IPS DF 6.9 (cell line): ENCODE measurements at regions not wholly inside any gene's neighbourhood (a gene's known extent, or its start where the extent isn't known, plus 50 kb on each side); places are given as distances from the start of the nearest gene placed in this dataset.
"Not testable (repeated sequence)": the region's sequence is repeated elsewhere in the genome, so short reads cannot be mapped to it uniquely, and the experiment has no call there.

Source experiments
- DNase-seq: peaks from one replicate; pipeline ENCODE4 v3.0.0-alpha.2; 2013; ENCODE audit warnings: low read depth, low spot score
- H3K27ac ChIP-seq: one replicate; pipeline ENCODE4 v1.5.1; 2013; ENCODE audit warnings: low read length, control low read depth
- H3K27me3 ChIP-seq: 2 replicates; pipeline ENCODE4 v1.6.1; 2013; ENCODE audit warnings: mild to moderate bottlenecking, low read length; ENCODE audit not compliant: control insufficient read depth, insufficient read depth
- H3K36me3 ChIP-seq: 2 replicates; pipeline ENCODE4 v1.6.1; 2013; ENCODE audit warnings: low read length; ENCODE audit not compliant: control insufficient read depth, insufficient read depth
- H3K4me1 ChIP-seq: 2 replicates; pipeline ENCODE4 v1.6.1; 2013; ENCODE audit warnings: low read length; ENCODE audit not compliant: control insufficient read depth, insufficient read depth
- H3K4me3 ChIP-seq: 2 replicates; pipeline ENCODE4 v1.5.1; 2013; ENCODE audit warnings: mild to moderate bottlenecking, low read length
- H3K9me3 ChIP-seq: 2 replicates; pipeline ENCODE4 v1.6.1; 2013; ENCODE audit warnings: low read length, inconsistent platforms; ENCODE audit not compliant: control insufficient read depth, insufficient read depth
- WGBS: extraction: QIAGEN DNeasy Blood & Tissue Kit; methylation state at CpG from one replicate; pipeline ENCODE4 v1.1.7; 2013; ENCODE audit warnings: mixed read lengths, missing lambda C conversion rate; ENCODE audit not compliant: insufficient read length, insufficient coverage; 5-methylcytosine and 5-hydroxymethylcytosine counted together

- no peaks in the 10 kb centered on the region for H3K9me3 ChIP-seq
- WGBS: no CpG with 5 or more reads among the region's 3 CpGs
- no peaks in the 10 kb centered on the region for H3K4me1 ChIP-seq
- H3K4me3 ChIP-seq: no peak overlapping the region
- no peak overlapping the region for H3K27ac ChIP-seq
- no peaks in the 10 kb centered on the region for H3K36me3 ChIP-seq
- no peaks in the 10 kb centered on the region for H3K27me3 ChIP-seq
- no peak for DNase-seq
These were observed 147.2 kb upstream of the DAAM1 start for GRCh38 chr14:59041308-59041707.

DNA sequence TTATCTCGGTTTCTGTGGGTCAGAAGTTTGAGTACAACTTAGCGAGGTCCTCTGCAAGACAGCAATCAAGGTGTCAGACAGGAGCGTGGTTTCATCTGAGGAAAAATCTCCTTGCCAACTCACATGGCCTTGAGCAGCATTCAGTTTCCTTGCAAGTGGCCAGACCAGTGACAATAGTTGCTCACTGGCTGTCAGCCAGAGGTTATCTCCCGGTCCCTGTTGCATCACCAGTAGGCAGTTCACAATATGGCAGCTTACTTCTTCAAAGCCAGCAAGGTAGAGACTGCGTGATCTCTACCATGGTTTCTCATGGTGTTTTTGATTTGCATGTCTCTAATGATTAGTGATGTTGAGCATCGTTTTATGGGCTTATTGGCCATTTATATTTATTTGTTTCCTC, 143.8 kb upstream of the DAAM1 start:
- DNase-seq: no peak
- Histone ChIP-seq H3K27me3 (no peaks in the 10 kb centered on the region), H3K9me3 (no peaks in the 10 kb centered on the region), H3K36me3 (no peaks in the 10 kb centered on the region), H3K4me3 (no peak overlapping the region), H3K27ac (no peak overlapping the region), H3K4me1 (no peaks in the 10 kb centered on the region)
- no CpG with 5 or more reads among the region's 6 CpGs for WGBS

- no peak for DNase-seq
- Histone ChIP-seq H3K4me3 (no peak overlapping the region), H3K9me3 (no peaks in the 10 kb centered on the region), H3K36me3 (no peaks in the 10 kb centered on the region), H3K4me1 (no peaks in the 10 kb centered on the region), H3K27ac (no peak overlapping the region), H3K27me3 (no peaks in the 10 kb centered on the region)
- WGBS: no CpG with 5 or more reads among the region's 2 CpGs
These were observed 141.7 kb upstream of the DAAM1 start for GRCh38 chr14:59046746-59047145.

DNA sequence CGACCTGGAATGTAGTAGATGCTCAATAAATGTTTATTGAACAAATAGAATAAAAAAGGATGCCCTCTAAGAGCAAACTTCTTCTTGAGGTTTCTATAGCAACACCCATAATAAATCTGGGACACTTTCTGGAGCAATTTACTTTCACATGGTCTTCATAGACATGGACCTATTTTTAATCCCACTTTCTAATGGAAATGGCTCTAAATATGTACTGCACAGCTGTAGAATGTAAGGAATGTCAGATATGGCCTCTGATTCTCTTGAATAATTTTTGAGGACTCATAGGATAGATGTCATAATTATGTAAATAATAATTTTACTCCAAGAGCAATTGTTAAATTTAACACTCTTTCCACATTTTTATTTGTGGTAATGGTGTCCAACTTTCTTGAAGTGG, 133.5 kb upstream of the DAAM1 start:
- no peak overlapping the region for H3K27ac ChIP-seq
- H3K27me3 ChIP-seq: no peaks in the 10 kb centered on the region
- H3K9me3 ChIP-seq: no peaks in the 10 kb centered on the region
- no CpG with 5 or more reads among the region's 1 CpG for WGBS
- H3K4me1 ChIP-seq: no peaks in the 10 kb centered on the region
- no peaks in the 10 kb centered on the region for H3K36me3 ChIP-seq
- no peak overlapping the region for H3K4me3 ChIP-seq
- no peak for DNase-seq

DNA sequence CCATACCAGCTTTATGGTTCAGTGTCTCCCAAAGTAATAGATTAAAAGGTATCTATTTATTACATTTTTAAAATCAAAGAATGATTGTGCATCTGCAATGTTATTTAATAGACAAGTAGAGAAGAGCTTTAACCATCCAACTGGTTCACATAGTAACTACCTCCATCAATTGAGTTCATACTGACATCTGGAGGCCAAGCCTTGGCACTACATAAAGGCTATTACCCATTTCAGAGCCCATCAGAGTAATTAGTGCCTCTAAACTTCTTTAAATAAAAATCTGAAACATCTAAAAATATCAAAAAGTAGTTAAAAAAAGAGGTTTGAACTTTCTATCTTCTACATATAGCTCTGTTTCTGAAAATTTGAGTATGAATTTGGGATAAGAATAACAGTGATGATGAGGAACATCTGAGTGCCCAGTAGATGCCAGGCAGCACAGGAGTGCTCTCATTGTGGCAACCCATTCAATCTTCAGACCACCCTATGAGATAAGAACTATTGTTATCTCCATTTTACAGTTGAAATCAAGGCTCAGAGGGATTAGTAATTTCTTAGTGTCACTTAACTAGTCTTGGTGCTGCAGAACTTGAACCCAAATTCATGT, 132.9 kb upstream of the DAAM1 start:
- H3K4me3 ChIP-seq: no peak overlapping the region
- no peak overlapping the region for H3K27ac ChIP-seq
- no peaks in the 10 kb centered on the region for H3K9me3 ChIP-seq
- no peaks in the 10 kb centered on the region for H3K27me3 ChIP-seq
- no peak for DNase-seq
- H3K4me1 ChIP-seq: no peaks in the 10 kb centered on the region
- H3K36me3 ChIP-seq: no peaks in the 10 kb centered on the region

- Histone ChIP-seq H3K9me3 (no peaks in the 10 kb centered on the region), H3K27ac (no peak overlapping the region), H3K27me3 (no peaks in the 10 kb centered on the region), H3K4me1 (no peaks in the 10 kb centered on the region), H3K4me3 (no peak overlapping the region), H3K36me3 (no peaks in the 10 kb centered on the region)
- no CpG with 5 or more reads among the region's 2 CpGs for WGBS
- DNase-seq: no peak
These were observed 130.9 kb upstream of the DAAM1 start for GRCh38 chr14:59057551-59057950.

- not testable (repeated sequence) for H3K27me3 ChIP-seq, H3K36me3 ChIP-seq
- WGBS: no CpG with 5 or more reads among the region's 30 CpGs
These were observed 129.7 kb upstream of the DAAM1 start for GRCh38 chr14:59058776-59059175.

DNA sequence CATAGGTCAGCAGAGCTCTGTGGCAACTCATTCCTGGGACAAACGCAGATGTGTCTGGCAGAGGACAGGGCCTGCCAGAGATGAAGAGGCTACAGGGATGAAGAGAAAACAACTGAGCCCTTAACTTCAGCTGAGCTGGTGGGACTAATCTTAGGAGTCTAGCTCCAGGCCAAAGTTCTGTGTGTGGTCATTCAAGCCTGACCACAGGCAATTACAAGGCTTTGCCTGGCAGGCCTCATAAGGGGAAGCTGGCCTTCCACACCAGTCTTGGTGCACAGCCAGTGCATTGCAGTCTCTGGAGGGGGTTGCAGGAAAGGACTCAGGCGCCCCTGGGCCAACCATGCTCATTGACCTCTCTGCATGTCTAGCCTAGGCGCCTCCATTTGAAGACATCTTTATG, 127.6 kb upstream of the DAAM1 start:
- H3K36me3 ChIP-seq: no peaks in the 10 kb centered on the region
- no peak overlapping the region for H3K4me3 ChIP-seq
- H3K27me3 ChIP-seq: no peaks in the 10 kb centered on the region
- no peak for DNase-seq
- no peaks in the 10 kb centered on the region for H3K9me3 ChIP-seq
- no CpG with 5 or more reads among the region's 3 CpGs for WGBS
- H3K27ac ChIP-seq: no peak overlapping the region
- no peaks in the 10 kb centered on the region for H3K4me1 ChIP-seq

More at GRCh38 chr14:59058776-59059175, 129.7 kb upstream of the DAAM1 start:
- H3K27ac ChIP-seq, H3K4me1 ChIP-seq, H3K9me3 ChIP-seq, DNase-seq, H3K4me3 ChIP-seq: not testable (repeated sequence)

DNA sequence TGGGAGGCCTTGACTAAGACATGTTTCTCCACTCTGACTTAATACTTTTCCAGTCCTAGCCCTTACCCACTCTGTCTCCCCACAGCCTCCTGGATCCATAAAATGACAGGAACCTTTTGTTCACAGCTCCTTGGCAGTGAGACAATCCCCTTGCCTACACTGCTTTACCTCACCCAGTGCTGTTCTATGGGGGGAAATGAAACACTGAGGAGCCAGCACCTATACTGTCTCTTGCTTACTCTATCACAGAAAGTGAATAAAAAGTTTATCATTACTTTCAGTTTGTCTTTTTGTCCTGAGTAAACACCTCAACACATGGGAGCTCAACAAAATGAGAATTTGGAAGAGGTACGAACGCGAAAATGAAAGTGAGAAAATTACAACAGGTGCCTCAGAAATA, 127.2 kb upstream of the DAAM1 start:
- no peak overlapping the region for H3K27ac ChIP-seq
- no peaks in the 10 kb centered on the region for H3K4me1 ChIP-seq
- H3K9me3 ChIP-seq: no peaks in the 10 kb centered on the region
- H3K4me3 ChIP-seq: no peak overlapping the region
- no peaks in the 10 kb centered on the region for H3K27me3 ChIP-seq
- no CpG with 5 or more reads among the region's 3 CpGs for WGBS
- no peak for DNase-seq
- no peaks in the 10 kb centered on the region for H3K36me3 ChIP-seq

- Histone ChIP-seq H3K27me3 (no peaks in the 10 kb centered on the region), H3K36me3 (no peaks in the 10 kb centered on the region)
- DNase-seq: no peak
These were observed 125.2 kb upstream of the DAAM1 start for GRCh38 chr14:59063259-59063658.

DNA sequence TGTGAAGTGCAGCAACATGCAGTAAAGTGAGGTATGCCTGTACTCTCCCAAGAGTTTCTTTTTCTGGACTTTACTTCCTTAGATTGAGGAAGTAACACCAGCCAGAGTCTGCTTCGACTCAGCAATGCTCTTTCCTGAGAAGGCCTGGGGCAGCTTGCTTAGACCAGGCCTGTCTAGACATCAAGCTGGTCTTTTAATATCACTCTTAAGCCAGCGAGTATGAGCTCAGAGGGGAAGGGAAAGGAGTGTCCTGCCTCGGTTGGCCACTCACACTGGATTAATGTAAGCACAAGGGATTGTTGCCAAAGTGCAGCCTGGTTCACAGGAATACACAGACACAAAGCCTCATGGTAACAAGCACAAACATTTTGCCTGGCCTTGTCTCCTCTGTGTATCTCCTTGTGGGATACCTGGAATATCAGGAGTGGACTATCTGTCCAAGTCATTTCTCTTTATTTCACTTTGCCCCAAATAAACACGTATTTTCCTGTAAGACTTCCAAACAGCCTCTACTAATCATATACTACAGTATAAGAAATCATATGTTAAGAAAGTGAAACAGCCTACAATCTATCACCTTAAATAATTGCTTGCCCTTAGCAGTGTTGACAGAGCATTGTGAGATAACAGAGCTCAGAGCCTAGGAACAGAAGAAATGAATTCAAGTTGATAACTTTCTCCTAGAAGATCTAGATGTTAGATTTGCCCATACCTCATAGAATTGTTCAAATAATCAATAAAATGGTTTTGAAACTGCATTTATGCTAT, 121.2 kb upstream of the DAAM1 start:
- H3K4me1 ChIP-seq: no peaks in the 10 kb centered on the region
- no peak for DNase-seq
- no CpG with 5 or more reads among the region's 4 CpGs for WGBS
- H3K27ac ChIP-seq: no peak overlapping the region
- no peaks in the 10 kb centered on the region for H3K36me3 ChIP-seq
- no peak overlapping the region for H3K4me3 ChIP-seq
- H3K27me3 ChIP-seq: no peaks in the 10 kb centered on the region
- H3K9me3 ChIP-seq: no peaks in the 10 kb centered on the region

More at GRCh38 chr14:59063259-59063658, 125.2 kb upstream of the DAAM1 start:
- H3K9me3 ChIP-seq: no peaks in the 10 kb centered on the region
- no peaks in the 10 kb centered on the region for H3K4me1 ChIP-seq
- H3K27ac ChIP-seq: no peak overlapping the region
- no peak overlapping the region for H3K4me3 ChIP-seq
- no CpG with 5 or more reads among the region's 2 CpGs for WGBS
